ENCODE measurements at regions not wholly inside any gene's neighbourhood (a gene's known extent, or its start where the extent isn't known, plus 50 kb on each side); places are given as distances from the start of the nearest gene placed in this dataset.
A peak's percentile ranks its signal among the peaks of the same experiment; 100 is the strongest.

GRCh38 chr12:88882662-88883061, 302.4 kb upstream of the KITLG start:
- H3K4me3 ChIP-seq (replicated peaks; ENCODE audit: low read depth, low read length) = no peak overlapping the region
- no peak for DNase-seq (ENCODE audit: low read depth)
- TF ChIP-seq, protein P1, sequence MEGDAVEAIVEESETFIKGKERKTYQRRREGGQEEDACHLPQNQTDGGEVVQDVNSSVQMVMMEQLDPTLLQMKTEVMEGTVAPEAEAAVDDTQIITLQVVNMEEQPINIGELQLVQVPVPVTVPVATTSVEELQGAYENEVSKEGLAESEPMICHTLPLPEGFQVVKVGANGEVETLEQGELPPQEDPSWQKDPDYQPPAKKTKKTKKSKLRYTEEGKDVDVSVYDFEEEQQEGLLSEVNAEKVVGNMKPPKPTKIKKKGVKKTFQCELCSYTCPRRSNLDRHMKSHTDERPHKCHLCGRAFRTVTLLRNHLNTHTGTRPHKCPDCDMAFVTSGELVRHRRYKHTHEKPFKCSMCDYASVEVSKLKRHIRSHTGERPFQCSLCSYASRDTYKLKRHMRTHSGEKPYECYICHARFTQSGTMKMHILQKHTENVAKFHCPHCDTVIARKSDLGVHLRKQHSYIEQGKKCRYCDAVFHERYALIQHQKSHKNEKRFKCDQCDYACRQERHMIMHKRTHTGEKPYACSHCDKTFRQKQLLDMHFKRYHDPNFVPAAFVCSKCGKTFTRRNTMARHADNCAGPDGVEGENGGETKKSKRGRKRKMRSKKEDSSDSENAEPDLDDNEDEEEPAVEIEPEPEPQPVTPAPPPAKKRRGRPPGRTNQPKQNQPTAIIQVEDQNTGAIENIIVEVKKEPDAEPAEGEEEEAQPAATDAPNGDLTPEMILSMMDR (IDR thresholded peaks at IDR 0.05; ENCODE audit: low read length, missing control alignments) = no peak

DNA sequence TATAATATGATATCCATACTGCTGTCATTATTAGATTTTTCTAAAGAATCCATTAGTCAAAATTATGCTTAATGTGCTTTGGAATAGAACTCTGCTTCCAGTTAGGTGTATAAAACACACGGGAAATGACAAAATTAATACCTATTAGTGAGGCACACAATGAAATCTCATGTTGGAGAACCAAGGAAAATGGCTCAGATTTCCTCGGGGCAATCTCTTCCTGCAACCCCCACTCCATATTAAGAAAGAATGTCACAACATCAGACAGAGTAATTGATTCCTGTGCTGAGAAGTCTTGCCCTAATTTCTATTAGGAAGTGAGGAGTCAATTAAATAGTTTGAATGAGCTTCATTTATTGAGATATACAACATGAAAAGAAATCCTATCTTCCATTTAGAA, 299.8 kb upstream of the KITLG start:
- DNase-seq (ENCODE audit: low read depth) = no peak
- TF ChIP-seq, protein P1 (IDR thresholded peaks at IDR 0.05; ENCODE audit: low read length, missing control alignments) = no peak

DNA sequence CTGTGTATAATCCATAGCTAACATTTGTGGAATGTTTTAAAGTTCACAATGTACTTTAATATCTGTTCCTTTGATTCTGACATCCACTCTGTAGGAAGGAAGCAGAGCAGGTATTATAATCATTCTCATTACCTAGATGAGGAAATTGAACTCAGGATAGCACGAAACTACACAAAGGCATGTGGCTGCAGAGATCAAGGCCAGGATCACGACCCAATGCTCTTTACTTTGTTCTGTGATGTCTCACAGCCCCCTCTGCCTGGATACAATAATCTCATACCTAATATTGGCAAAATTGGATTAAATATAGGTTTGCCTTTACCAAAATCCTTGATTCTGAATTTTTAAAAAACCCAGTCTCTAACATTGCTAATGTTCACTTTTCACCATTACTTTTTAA, 298.0 kb upstream of the KITLG start:
- DNase-seq (ENCODE audit: low read depth) = no peak
- TF ChIP-seq, protein P1 (IDR thresholded peaks at IDR 0.05; ENCODE audit: low read length, missing control alignments) = no peak
- H3K4me3 ChIP-seq (replicated peaks; ENCODE audit: low read depth, low read length) = no peak overlapping the region

More for the DNA sequence above, 299.8 kb upstream of the KITLG start:
- no peak overlapping the region for H3K4me3 ChIP-seq (replicated peaks; ENCODE audit: low read depth, low read length)

DNA sequence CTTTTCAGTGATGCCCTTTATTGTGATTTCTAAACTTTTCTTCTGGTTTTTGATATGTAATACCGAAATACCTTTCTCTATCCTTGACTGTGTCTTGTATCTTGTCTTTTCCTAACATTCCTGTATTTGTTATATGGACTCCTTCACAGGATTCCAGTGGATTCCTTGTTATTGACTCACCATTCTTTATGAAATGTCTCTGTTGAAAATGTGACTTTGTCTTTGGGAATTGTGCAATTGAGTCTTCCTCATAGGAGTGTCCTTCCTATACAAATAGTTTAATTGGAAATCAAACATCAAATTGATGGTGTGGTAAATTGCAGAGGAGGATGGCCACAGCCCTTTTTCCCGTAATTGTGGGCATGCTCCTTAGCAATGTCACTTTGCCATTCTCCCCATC, 296.6 kb upstream of the KITLG start:
- TF ChIP-seq, protein P1 (IDR thresholded peaks at IDR 0.05; ENCODE audit: low read length, missing control alignments) = no peak
- DNase-seq (ENCODE audit: low read depth) = peak; percentile 40
- H3K4me3 ChIP-seq (replicated peaks; ENCODE audit: low read depth, low read length) = no peak overlapping the region

GRCh38 chr12:88870000-88870737, 289.9 kb upstream of the KITLG start:
- H3K4me3 ChIP-seq (replicated peaks; ENCODE audit: low read depth, low read length) = no peak overlapping the region
- TF ChIP-seq, protein P1 (IDR thresholded peaks at IDR 0.05; ENCODE audit: low read length, missing control alignments) = no peak
- no peak for DNase-seq (ENCODE audit: low read depth)

- DNase-seq (ENCODE audit: low read depth) = peak; percentile 33
- no peak overlapping the region for H3K4me3 ChIP-seq (replicated peaks; ENCODE audit: low read depth, low read length)
- TF ChIP-seq, protein P1 (IDR thresholded peaks at IDR 0.05; ENCODE audit: low read length, missing control alignments) = no peak
These were observed 287.8 kb upstream of the KITLG start for GRCh38 chr12:88868050-88868449.

DNA sequence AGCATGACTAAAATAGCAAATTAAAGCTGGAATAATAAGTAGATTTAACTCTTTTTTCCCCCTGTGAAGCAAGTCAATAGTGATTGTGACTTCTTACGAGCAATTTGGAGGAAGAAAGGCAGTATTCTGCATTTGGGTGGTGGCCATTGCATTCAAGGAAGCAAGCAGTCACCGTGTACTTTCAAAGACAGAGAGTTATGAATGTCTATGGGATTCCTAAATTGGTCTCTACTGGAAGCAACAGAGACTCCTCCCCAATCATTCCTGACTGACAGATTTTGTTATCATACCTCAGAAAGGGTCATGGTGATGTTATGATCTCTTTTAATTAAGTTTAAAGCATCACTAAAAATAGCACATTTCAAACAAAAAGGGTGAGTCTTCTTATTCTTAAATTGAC, 287.2 kb upstream of the KITLG start:
- DNase-seq (ENCODE audit: low read depth) = no peak
- H3K4me3 ChIP-seq (replicated peaks; ENCODE audit: low read depth, low read length) = no peak overlapping the region
- TF ChIP-seq, protein P1 (IDR thresholded peaks at IDR 0.05; ENCODE audit: low read length, missing control alignments) = no peak
